Umbilical cord (tissue), 1 donor: ENCODE measurements at regions not wholly inside any gene's neighbourhood (a gene's known extent, or its start where the extent isn't known, plus 50 kb on each side); places are given as distances from the start of the nearest gene placed in this dataset.
"Not testable (repeated sequence)": the region's sequence is repeated elsewhere in the genome, so short reads cannot be mapped to it uniquely, and the experiment has no call there.

Experiments
- DNase-seq: peaks from one replicate; pipeline ENCODE4 v3.0.0-alpha.2; 2015; ENCODE audit warnings: low spot score

GRCh38 chr9:72471096-72471495 is 50.3 kb upstream of the TMC1 start:
- no peak for DNase-seq

- DNase-seq = peak; percentile 38
These were observed 53.4 kb upstream of the TMC1 start for GRCh38 chr9:72467766-72468738.

GRCh38 chr9:72465593-72465984 is 55.8 kb upstream of the TMC1 start:
- no peak for DNase-seq

- peak; percentile 33 for DNase-seq
These were observed 56.4 kb upstream of the TMC1 start for GRCh38 chr9:72464857-72465592.

GRCh38 chr9:72462340-72462739 is 59.1 kb upstream of the TMC1 start:
- DNase-seq = no peak

- DNase-seq = no peak
These were observed 60.8 kb upstream of the TMC1 start for GRCh38 chr9:72460342-72461312.

GRCh38 chr9:72459308-72459707 is 62.1 kb upstream of the TMC1 start:
- no peak for DNase-seq

GRCh38 chr9:72458153-72458552 is 63.3 kb upstream of the TMC1 start:
- DNase-seq = no peak

GRCh38 chr9:72457366-72457765 is 64.0 kb upstream of the TMC1 start:
- no peak for DNase-seq

GRCh38 chr9:72454871-72455491 is 66.4 kb upstream of the TMC1 start:
- no peak for DNase-seq

- DNase-seq = no peak
These were observed 67.6 kb upstream of the TMC1 start for GRCh38 chr9:72453797-72454196.

GRCh38 chr9:72446241-72446640 is 75.2 kb upstream of the TMC1 start:
- DNase-seq = not testable (repeated sequence)

GRCh38 chr9:72445306-72445995 is 76.0 kb upstream of the TMC1 start:
- DNase-seq = no peak

- no peak for DNase-seq
These were observed 77.0 kb upstream of the TMC1 start for GRCh38 chr9:72444435-72444834.

GRCh38 chr9:72443855-72444254 is 77.6 kb upstream of the TMC1 start:
- no peak for DNase-seq

GRCh38 chr9:72441848-72442607 is 77.0 kb upstream of the ZFAND5 start:
- DNase-seq = peak; percentile 90

GRCh38 chr9:72440992-72441847 is 76.2 kb upstream of the ZFAND5 start:
- no peak for DNase-seq

- DNase-seq = no peak
These were observed 75.4 kb upstream of the ZFAND5 start for GRCh38 chr9:72440378-72440777.
